IPS DF 4.7 (cell line): ENCODE measurements at regions not wholly inside any gene's neighbourhood (a gene's known extent, or its start where the extent isn't known, plus 50 kb on each side); places are given as distances from the start of the nearest gene placed in this dataset.
A peak's percentile ranks its signal among the peaks of the same experiment; 100 is the strongest.

Experiments
- DNase-seq: peaks from one replicate; pipeline ENCODE4 v3.0.0-alpha.2; 2013; ENCODE audit warnings: low spot score; ENCODE audit errors: extremely low read depth

- DNase-seq: no peak
Observed at GRCh38 chr3:76405196-76405595, 619.8 kb upstream of the ZNF717 start.

- no peak for DNase-seq
Observed at GRCh38 chr3:76410762-76411281, 625.5 kb upstream of the ZNF717 start.

DNA sequence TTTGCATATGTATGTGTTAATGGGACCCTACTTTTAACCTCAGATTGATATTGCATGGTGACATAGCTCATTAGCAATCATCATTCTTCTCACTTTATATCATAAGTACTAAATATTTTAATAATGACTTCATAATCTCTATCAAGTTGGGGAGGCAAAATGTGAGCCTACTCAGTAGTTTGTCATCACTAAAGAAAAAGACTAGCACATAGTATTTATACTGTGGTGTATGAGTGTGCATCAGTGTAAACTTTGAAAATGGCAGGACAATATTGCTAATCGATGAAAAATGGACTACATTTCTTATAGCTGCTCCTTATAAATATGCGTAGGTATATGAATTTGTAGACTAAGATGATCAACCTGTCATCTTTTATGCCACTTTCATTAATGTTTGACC lies 624.5 kb upstream of the ROBO2 start:
- DNase-seq: no peak

DNA sequence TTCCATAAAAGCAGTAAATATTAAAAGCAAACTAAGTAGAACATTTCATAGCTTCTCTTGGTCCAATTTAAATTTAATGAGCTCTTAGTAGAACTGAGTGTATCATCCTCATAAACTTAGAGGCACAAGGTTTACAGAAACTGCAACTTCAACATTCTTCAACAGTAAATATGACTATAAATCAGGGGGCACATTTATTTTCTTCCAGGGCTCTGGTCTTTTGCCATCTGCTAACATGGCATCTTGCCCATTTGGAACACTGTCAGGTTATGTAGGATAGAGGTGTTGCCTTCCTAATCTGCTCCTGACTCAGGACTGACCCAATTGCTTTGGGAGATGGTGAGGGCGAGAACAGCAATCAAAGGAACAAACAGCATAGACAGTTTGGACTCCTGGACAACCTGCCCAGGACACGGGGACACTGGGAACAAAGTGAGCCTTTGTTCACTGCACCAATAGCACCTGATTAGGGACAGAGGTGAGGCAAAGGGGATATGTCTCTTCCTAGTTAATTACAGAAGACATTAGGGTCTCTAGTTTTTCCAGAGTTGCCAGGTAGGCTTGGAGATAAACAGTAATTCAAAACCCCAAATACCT lies 610.2 kb upstream of the ROBO2 start:
- no peak for DNase-seq

GRCh38 chr3:76432396-76432795 lies 607.5 kb upstream of the ROBO2 start:
- DNase-seq: no peak

DNA sequence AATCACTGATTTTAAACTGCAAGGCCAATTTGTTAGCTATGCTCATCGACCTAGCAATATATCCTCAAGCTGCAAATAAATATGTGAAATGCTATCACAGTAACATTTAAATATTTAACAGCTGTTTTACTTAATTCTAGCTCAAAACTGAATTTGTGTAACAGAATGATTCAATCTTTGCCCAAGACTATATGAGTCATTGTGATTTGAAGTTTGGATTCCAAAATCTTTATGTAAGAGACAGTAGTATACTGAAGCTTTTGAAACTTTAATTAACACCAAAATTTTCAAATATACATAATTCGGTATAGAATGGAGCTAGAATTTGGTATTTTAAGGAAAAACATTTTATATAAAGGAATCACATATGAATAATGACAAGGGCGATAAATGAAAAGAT lies 603.0 kb upstream of the ROBO2 start:
- no peak for DNase-seq

GRCh38 chr3:76438971-76439370 lies 600.9 kb upstream of the ROBO2 start:
- DNase-seq: no peak

- DNase-seq: no peak
Observed at GRCh38 chr3:76442374-76442915, 597.5 kb upstream of the ROBO2 start.

- DNase-seq: no peak
Observed at GRCh38 chr3:76456322-76456721, 583.6 kb upstream of the ROBO2 start.

DNA sequence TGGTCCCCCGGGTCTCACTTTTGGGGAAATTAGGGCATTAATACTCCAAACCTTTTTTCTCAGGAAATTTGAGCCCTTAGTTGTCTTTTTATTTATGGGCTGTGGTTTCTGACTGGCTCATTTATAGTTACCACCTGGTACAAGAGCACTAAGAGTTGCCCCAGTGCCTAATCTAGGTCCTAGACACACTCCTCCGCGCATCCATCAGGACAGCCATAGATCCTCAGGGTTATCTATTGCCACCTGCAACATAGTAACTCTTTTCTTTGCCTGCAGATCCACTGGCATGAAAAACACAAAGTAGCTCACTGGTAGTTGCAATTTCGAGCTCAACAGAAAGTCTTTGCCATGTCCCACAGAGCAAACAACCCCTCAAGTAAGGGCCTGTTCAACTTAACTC lies 576.4 kb upstream of the ROBO2 start:
- DNase-seq: no peak

DNA sequence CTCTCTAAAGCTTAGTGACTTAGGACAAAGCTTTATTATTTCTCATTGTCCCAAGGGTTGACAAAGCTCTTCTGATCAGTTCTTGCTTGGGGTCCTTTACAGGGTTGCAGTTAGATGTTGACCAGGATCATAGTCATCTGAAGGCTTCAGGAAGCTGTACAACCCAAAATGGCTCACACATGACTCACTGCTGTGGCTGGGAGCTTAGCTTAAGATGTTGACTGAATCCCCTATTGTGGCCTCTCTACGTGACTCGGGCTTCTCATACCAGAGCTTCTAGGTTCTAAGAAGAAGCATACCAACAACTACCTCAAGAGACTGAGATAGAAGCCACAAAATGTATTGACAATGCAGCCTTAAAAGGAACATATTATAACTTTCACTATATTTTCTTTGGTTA lies 569.6 kb upstream of the ROBO2 start:
- no peak for DNase-seq

GRCh38 chr3:76474632-76475031 lies 565.3 kb upstream of the ROBO2 start:
- no peak for DNase-seq

DNA sequence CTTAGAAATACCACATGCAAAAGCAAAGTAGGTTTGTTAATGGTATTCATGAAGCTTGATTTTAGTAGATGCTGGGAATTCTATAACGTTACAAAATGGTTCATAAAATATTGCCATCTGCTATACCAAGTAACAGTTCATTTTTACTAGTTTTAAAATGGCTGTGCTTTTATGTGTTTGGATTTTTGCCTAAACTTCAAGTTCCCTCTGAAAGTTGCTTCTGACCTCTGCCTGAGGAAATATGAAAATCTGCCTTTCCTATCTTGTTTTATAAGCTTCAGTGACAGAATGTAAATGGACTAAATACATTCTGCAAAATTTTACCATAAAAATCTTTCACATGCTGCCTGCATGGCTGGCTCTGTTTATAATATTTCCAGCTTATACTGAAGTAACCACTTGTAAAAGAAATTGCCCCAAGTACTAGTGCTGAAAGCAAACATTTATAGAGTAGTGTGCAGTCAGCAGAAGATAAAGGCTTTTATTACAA lies 560.7 kb upstream of the ROBO2 start:
- DNase-seq: no peak

GRCh38 chr3:76482510-76482909 lies 557.4 kb upstream of the ROBO2 start:
- DNase-seq: no peak

DNA sequence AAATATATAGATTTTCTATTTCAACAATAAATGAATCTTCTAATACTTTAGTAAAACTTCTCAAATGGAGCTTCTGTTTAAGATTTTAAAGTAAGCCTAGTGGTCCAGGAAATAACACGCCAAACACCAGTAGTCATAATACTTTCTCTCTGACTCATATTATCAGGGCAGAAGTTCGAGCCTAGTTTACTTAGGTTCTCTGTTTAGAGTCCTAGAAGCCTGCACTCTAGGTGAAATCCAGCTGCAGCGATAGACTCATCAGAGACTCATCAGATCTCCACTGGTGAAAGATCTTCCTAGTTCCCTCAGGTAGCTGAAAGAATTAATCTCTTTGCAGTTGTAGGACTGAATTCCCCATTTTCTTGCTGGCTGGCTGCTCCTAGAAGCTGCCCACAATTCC lies 552.5 kb upstream of the ROBO2 start:
- DNase-seq: no peak

GRCh38 chr3:76490064-76490463 lies 549.8 kb upstream of the ROBO2 start:
- DNase-seq: no peak

DNA sequence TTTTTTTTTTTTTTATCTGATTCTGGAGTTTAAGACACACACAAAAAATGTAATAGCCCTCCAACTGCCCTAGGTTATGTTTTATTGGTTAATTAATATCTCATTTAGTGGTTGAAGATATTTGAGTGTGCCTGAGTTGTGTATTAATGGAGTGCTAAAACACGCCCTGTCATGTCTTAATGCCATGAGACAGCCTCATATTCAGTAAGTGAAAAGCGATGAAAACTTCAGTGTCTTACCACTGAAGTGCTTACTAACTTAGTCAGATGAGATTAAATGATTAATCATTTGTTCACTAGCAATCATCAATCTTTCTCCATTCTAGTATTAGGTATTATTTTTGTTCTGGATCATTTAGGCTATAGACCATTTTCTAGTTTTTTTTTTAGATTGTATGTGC lies 544.7 kb upstream of the ROBO2 start:
- DNase-seq: no peak

GRCh38 chr3:76497636-76498035 lies 542.3 kb upstream of the ROBO2 start:
- peak; percentile 25 for DNase-seq

- no peak for DNase-seq
Observed at GRCh38 chr3:76500746-76501275, 539.1 kb upstream of the ROBO2 start.

- no peak for DNase-seq
Observed at GRCh38 chr3:76501315-76501714, 538.6 kb upstream of the ROBO2 start.

DNA sequence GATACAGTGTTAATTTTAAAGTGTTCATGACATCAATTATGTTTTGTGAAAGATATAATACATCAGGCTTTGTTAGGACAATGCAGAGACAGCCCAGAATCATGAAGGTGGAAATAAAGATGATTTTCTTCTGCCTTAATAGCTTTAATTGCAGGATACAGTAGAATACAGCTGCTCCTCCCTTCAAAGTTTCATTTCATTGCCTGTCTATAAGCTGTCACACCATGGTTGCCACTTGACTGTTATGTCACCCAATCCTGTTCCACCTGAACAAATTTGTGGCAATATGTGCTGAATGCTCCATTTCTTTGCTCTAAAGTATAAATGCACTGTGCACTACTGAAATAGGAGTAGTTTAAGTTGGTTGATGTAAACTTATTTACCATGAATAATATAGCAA lies 537.8 kb upstream of the ROBO2 start:
- DNase-seq: no peak

DNA sequence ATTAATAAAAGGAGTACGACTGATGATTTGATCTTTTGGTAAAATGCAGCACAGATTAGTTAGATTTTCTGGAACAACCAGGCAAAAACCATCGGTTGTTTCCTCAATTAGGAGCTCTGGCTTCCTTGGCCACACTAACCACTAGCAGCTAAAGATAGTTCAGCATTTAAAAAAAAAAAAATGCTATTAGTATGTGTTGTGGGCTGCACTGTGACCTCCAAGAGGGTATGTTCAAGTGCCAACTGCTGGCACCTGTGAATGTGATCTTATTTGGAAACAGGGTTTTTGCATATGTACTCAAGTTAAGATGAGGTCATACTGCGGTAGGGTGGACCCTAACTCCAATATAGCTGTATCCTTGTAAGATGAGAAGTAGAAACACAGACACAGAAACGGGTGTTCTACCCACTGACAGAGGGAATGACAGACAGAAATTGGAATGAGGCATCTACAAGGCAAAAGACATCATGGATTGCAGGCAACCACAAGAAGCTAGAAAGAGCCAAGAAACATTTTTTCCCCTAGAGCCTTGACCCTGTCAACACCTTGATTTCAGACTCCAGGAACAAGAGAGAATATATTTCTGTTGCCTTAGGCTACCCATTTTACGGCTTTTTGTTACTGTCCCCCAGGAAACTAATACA lies 534.6 kb upstream of the ROBO2 start:
- no peak for DNase-seq
